ENCODE measurements at regions not wholly inside any gene's neighbourhood (a gene's known extent, or its start where the extent isn't known, plus 50 kb on each side); places are given as distances from the start of the nearest gene placed in this dataset.

GRCh38 chr12:107594995-107595394, 90.6 kb upstream of the PWP1 start:
- Histone ChIP-seq H3K9me3 (ENCODE audit: control insufficient read depth, insufficient read depth, low read depth, low read length) (no peaks in the 10 kb centered on the region), H3K4me1 (ENCODE audit: control insufficient read depth, insufficient read depth, low read length) (no peaks in the 10 kb centered on the region), H3K27ac (ENCODE audit: extremely low read depth, low read depth, low read length) (no peak overlapping the region), H3K36me3 (ENCODE audit: control insufficient read depth in 2 of 2, insufficient read depth in 1 of 2, low read length in 2 of 2) (no peaks in the 10 kb centered on the region), H3K4me3 (ENCODE audit: low read depth, low read length) (no peak overlapping the region)
- POLR2A ChIA-PET: no interaction called here
- TF ChIP-seq ZNF132 (tag by site-specific recombination; IDR thresholded peaks at IDR 0.05; ENCODE audit: borderline replicate concordance) (no peak), ZIC2 (tag by site-specific recombination; IDR thresholded peaks at IDR 0.05) (no peak), ZNF155 (tag by site-specific recombination; IDR thresholded peaks at IDR 0.05) (no peak), PRDM4 (tag by site-specific recombination; IDR thresholded peaks at IDR 0.05) (no peak), SP2 (tag by site-specific recombination; IDR thresholded peaks at IDR 0.05) (no peak), PRDM10 (tag by site-specific recombination; IDR thresholded peaks at IDR 0.05) (no peak), PRDM6 (tag by site-specific recombination; IDR thresholded peaks at IDR 0.05) (no peak), ZNF335 (tag by site-specific recombination; conservative IDR thresholded peaks at IDR 0.05) (no peak), ZNF791 (tag by site-specific recombination; IDR thresholded peaks at IDR 0.05) (no peak), ZNF157 (tag by site-specific recombination; IDR thresholded peaks at IDR 0.05) (no peak), ZNF518A (tag by site-specific recombination; conservative IDR thresholded peaks at IDR 0.05; ENCODE audit: low read depth) (no peak), ZNF16 (tag by site-specific recombination; IDR thresholded peaks at IDR 0.05; ENCODE audit: low read depth) (no peak), ZNF391 (tag by site-specific recombination; IDR thresholded peaks at IDR 0.05; ENCODE audit: borderline replicate concordance, low read depth) (no peak), ZNF24 (tag by site-specific recombination; IDR thresholded peaks at IDR 0.05) (no peak), ZNF792 (tag by site-specific recombination; IDR thresholded peaks at IDR 0.05) (no peak)
- TF ChIP-seq, protein P1, sequence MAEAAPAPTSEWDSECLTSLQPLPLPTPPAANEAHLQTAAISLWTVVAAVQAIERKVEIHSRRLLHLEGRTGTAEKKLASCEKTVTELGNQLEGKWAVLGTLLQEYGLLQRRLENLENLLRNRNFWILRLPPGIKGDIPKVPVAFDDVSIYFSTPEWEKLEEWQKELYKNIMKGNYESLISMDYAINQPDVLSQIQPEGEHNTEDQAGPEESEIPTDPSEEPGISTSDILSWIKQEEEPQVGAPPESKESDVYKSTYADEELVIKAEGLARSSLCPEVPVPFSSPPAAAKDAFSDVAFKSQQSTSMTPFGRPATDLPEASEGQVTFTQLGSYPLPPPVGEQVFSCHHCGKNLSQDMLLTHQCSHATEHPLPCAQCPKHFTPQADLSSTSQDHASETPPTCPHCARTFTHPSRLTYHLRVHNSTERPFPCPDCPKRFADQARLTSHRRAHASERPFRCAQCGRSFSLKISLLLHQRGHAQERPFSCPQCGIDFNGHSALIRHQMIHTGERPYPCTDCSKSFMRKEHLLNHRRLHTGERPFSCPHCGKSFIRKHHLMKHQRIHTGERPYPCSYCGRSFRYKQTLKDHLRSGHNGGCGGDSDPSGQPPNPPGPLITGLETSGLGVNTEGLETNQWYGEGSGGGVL (tag by site-specific recombination; IDR thresholded peaks at IDR 0.05): no peak
- CTCF ChIA-PET: interaction anchor here (0.7 kb wide), 1 partner anchor 1667 kb away, joined by 3 read pairs; no protein-coding TSS in a partner anchor
